ENCODE measurements at regions not wholly inside any gene's neighbourhood (a gene's known extent, or its start where the extent isn't known, plus 50 kb on each side); places are given as distances from the start of the nearest gene placed in this dataset.
"Not testable (repeated sequence)": the region's sequence is repeated elsewhere in the genome, so short reads cannot be mapped to it uniquely, and the experiment has no call there.

DNA sequence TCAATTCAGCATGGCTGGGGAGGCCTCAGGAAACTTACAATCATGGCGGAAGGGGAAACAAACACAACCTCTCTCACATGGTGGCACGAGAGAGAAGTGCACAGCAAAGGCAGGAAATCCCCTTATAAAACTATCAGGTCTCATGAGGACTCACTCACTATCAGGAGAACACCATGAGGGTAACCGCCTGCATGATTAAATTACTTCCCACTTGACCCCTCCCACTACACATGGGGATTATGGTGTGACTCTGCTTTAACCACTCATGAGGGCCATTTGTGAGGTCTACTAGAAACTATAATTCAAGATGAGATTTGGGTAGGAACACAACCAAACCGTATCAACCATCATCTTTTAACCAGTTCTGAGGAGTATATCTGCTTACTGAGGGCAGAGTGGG, 387.4 kb upstream of the NFIA start:
- H3K4me3 ChIP-seq, result no peak overlapping the region
- 73 to 81% (median 79%) methylated on average over 4 of the region's 4 CpGs for WGBS, 4 donors
- ATAC-seq, result peak in 1 of 4 donors; percentile 28

DNA sequence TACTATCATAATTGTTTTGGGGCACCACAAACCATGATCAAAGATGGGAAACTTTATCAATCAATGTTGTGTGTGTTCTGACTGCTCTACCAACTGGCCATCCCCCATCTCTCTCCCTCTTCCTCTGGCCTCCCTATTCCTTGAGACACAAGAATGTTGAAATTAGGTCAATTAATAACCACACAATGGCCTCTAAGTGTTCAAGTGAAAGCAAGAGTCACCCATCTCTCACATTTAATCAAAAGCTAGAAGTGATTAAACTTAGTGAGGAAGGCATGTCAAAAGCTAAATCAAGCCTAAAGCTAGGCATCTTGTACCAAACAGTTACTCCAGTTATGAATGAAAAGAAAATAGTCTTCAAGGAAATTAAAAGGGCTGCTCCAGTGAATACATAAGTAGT, 390.3 kb upstream of the NFIA start:
- no peak overlapping the region for H3K27ac ChIP-seq
- DNase-seq (no peak), ATAC-seq (no peak)
- intact Hi-C loops (cut with DNase I), result no loop called here
- H3K36me3 ChIP-seq, result no peaks in the 10 kb centered on the region
- no peaks in the 10 kb centered on the region for H3K27me3 ChIP-seq
- TF ChIP-seq, protein P1, sequence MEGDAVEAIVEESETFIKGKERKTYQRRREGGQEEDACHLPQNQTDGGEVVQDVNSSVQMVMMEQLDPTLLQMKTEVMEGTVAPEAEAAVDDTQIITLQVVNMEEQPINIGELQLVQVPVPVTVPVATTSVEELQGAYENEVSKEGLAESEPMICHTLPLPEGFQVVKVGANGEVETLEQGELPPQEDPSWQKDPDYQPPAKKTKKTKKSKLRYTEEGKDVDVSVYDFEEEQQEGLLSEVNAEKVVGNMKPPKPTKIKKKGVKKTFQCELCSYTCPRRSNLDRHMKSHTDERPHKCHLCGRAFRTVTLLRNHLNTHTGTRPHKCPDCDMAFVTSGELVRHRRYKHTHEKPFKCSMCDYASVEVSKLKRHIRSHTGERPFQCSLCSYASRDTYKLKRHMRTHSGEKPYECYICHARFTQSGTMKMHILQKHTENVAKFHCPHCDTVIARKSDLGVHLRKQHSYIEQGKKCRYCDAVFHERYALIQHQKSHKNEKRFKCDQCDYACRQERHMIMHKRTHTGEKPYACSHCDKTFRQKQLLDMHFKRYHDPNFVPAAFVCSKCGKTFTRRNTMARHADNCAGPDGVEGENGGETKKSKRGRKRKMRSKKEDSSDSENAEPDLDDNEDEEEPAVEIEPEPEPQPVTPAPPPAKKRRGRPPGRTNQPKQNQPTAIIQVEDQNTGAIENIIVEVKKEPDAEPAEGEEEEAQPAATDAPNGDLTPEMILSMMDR (IDR thresholded peaks at IDR 0.05), result no peak
- no peak for TF ChIP-seq POLR2A (IDR thresholded peaks at IDR 0.05)
- H3K4me1 ChIP-seq, result peaks cover 0 to 11% (median 0%) of the 10 kb centered on the region in 12 donors
- peaks cover 0 to 36% (median 10%) of the 10 kb centered on the region in 12 donors for H3K9me3 ChIP-seq
- H3K4me3 ChIP-seq, result no peak overlapping the region

More for the DNA sequence above, 387.4 kb upstream of the NFIA start:
- no peaks in the 10 kb centered on the region for H3K27me3 ChIP-seq
- TF ChIP-seq, protein P1 (IDR thresholded peaks at IDR 0.05), result no peak
- no peak for TF ChIP-seq POLR2A (IDR thresholded peaks at IDR 0.05)
- H3K9me3 ChIP-seq, result peaks cover 0 to 20% (median 0%) of the 10 kb centered on the region in 12 donors
- no peaks in the 10 kb centered on the region for H3K36me3 ChIP-seq
- peak overlapping the region in 5 of 12 donors; percentile 22 to 50 (median 41) for H3K27ac ChIP-seq
- no peak for DNase-seq
- intact Hi-C loops (cut with DNase I), result no loop called here
- H3K4me1 ChIP-seq, result peaks cover 0 to 13% (median 0%) of the 10 kb centered on the region in 12 donors

DNA sequence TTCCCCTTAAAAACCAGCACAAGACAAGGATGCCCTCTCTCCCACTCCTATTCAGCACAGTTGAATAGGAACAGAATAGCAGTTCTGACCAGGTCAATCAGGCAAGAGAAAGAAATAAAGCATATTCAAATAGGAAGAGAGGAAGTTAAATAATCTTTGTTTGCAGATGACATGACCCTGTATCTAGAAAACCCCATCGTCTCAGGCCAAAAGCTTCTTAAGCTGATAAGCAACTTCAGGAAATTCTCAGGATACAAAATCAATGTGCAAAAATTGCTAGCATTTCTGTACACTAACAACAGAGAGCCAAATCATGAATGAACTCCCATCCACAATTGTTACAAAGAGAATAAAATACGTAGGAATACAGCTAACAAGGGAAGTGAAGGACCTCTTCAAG, 394.1 kb upstream of the NFIA start:
- ATAC-seq; H3K4me3 ChIP-seq; DNase-seq; H3K36me3 ChIP-seq; H3K4me1 ChIP-seq; H3K27ac ChIP-seq; H3K27me3 ChIP-seq; intact Hi-C loops (cut with DNase I): not testable (repeated sequence)
- WGBS, 4 donors, result 57 to 67% (median 63%) methylated on average over 2 of the region's 2 CpGs
- H3K9me3 ChIP-seq, result peaks cover 0 to 25% (median 8%) of the 10 kb centered on the region in 12 donors

DNA sequence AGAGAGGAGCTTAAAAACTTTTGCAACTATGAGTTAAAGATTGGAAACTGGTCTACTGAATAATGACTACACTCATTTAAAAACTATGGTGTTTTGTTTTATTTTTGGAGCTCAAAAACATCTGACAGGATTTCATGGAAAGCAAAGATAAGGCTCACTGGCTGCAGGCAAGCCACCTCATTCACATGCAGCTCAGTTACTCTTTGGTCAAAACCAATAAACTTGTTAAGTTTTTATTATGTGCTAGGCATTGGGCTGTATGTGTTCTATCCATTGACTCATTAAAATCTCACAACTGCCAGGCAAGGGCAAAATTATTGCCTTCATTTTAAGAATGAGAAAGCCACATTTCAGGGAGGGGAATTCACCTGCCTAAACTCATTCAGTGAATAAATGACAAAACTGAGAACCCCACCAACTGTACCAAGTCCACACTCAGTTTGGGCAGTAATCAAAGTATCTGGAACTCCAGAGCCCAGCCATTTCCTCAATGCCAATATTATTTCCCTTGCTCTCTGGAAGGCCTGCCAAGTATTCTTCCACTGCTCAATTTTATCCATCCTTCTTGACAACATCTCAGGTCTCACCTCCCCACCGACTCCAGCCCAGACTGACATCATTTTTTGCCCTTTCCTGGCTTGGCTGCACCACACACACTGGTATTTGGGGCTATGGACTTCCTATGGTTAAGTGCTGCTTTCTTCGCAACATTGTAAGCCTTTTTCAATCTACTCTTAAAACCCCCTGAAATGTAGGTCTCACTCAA, 401.1 kb upstream of the NFIA start:
- 52 to 72% (median 70%) methylated on average over 2 of the region's 2 CpGs for WGBS, 4 donors
- Histone ChIP-seq H3K4me3 (no peak overlapping the region), H3K36me3 (no peaks in the 10 kb centered on the region), H3K4me1 (peaks cover 0 to 8% (median 0%) of the 10 kb centered on the region in 12 donors), H3K9me3 (no peaks in the 10 kb centered on the region), H3K27me3 (no peaks in the 10 kb centered on the region), H3K27ac (no peak overlapping the region)
- DNase-seq (no peak), ATAC-seq (peak in 1 of 4 donors; percentile 56)
- TF ChIP-seq, protein P1 (IDR thresholded peaks at IDR 0.05), result no peak
- TF ChIP-seq POLR2A (IDR thresholded peaks at IDR 0.05), result no peak
- intact Hi-C loops (cut with DNase I), result no loop called here
